ENCODE measurements at regions not wholly inside any gene's neighbourhood (a gene's known extent, or its start where the extent isn't known, plus 50 kb on each side); places are given as distances from the start of the nearest gene placed in this dataset.

DNA sequence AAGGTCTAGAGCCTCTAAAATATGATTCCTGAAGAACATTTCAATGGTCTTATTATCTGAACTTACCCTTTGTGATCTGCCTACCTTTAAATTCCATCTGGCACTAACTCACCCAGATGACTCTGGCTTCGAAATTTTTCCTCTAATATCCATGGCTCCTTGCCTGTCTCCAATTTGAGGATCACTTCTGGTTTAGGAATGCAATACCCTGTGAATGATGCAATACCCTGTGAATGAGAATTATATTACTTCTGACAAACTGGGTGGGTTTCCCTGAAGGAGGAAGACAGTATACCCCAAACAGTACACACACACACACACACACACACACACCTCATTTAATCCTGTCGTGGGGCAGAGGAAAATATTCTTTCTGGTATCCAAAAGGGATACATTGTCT lies 115.3 kb downstream of the ZNF33B start:
- Histone ChIP-seq H2AFZ (ENCODE audit: insufficient read depth, low read depth, low read length, poor library complexity, severe bottlenecking) (no peak overlapping the region), H3K9ac (ENCODE audit: low read length) (no peak overlapping the region), H3K9me3 (ENCODE audit: control extremely low read depth in 1 of 3, control insufficient read depth in 2 of 3, insufficient read depth in 1 of 3, low read length in 2 of 3) (peaks cover 17 to 70% (median 32%) of the 10 kb centered on the region in 3 donors), H3K4me3 (ENCODE audit: control extremely low read depth in 1 of 5, extremely low read depth in 1 of 5, insufficient read depth in 1 of 5, low read depth in 2 of 5, low read length in 4 of 5) (no peak overlapping the region), H3K4me2 (replicated peaks; ENCODE audit: low read depth, low read length, poor library complexity, severe bottlenecking) (no peak overlapping the region), H3K79me2 (ENCODE audit: control insufficient read depth, insufficient read depth, low read length) (no peaks in the 10 kb centered on the region), H3K27me3 (replicated peaks in 1 of 4; ENCODE audit: control extremely low read depth in 1 of 4, control insufficient read depth in 3 of 4, insufficient read depth in 4 of 4, low read length in 3 of 4) (no peaks in the 10 kb centered on the region), H3K36me3 (replicated peaks in 1 of 2; ENCODE audit: control extremely low read depth in 1 of 2, control insufficient read depth in 1 of 2, extremely low read depth in 1 of 2, insufficient read depth in 2 of 2, low read length in 1 of 2) (peaks cover 12 to 46% of the 10 kb centered on the region in 2 experiments), H3K4me1 (ENCODE audit: control insufficient read depth in 2 of 2, insufficient read depth in 2 of 2, low read length in 2 of 2) (no peaks in the 10 kb centered on the region), H4K20me1 (ENCODE audit: control insufficient read depth, insufficient read depth, low read length, poor library complexity, severe bottlenecking) (no peaks in the 10 kb centered on the region), H3K27ac (ENCODE audit: low read length in 2 of 2) (no peak overlapping the region)
- TF ChIP-seq, protein P1, sequence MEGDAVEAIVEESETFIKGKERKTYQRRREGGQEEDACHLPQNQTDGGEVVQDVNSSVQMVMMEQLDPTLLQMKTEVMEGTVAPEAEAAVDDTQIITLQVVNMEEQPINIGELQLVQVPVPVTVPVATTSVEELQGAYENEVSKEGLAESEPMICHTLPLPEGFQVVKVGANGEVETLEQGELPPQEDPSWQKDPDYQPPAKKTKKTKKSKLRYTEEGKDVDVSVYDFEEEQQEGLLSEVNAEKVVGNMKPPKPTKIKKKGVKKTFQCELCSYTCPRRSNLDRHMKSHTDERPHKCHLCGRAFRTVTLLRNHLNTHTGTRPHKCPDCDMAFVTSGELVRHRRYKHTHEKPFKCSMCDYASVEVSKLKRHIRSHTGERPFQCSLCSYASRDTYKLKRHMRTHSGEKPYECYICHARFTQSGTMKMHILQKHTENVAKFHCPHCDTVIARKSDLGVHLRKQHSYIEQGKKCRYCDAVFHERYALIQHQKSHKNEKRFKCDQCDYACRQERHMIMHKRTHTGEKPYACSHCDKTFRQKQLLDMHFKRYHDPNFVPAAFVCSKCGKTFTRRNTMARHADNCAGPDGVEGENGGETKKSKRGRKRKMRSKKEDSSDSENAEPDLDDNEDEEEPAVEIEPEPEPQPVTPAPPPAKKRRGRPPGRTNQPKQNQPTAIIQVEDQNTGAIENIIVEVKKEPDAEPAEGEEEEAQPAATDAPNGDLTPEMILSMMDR (IDR thresholded peaks at IDR 0.05), result no peak
- no peak for TF ChIP-seq EZH2 (IDR thresholded peaks at IDR 0.05; ENCODE audit: borderline replicate concordance, insufficient read depth, low read depth, low read length, poor library complexity, severe bottlenecking)
- CTCF ChIA-PET, result no interaction called here
- Mint-ChIP-seq H3K4me1 (no peaks in the 10 kb centered on the region), H3K4me3 (no peak overlapping the region), H3K27ac (no peak overlapping the region), H3K27me3 (no peaks in the 10 kb centered on the region), H3K9me3 (ENCODE audit: insufficient read depth) (peaks cover 34% of the 10 kb centered on the region)
- intact Hi-C loops (cut with micrococcal nuclease), result no loop called here
- WGBS (ENCODE audit: insufficient coverage), result no CpG with 5 or more reads among the region's 2 CpGs
- ATAC-seq (ENCODE audit: low read depth), result no peak
- DNase-seq, result no peak
- POLR2A ChIA-PET, result no interaction called here

DNA sequence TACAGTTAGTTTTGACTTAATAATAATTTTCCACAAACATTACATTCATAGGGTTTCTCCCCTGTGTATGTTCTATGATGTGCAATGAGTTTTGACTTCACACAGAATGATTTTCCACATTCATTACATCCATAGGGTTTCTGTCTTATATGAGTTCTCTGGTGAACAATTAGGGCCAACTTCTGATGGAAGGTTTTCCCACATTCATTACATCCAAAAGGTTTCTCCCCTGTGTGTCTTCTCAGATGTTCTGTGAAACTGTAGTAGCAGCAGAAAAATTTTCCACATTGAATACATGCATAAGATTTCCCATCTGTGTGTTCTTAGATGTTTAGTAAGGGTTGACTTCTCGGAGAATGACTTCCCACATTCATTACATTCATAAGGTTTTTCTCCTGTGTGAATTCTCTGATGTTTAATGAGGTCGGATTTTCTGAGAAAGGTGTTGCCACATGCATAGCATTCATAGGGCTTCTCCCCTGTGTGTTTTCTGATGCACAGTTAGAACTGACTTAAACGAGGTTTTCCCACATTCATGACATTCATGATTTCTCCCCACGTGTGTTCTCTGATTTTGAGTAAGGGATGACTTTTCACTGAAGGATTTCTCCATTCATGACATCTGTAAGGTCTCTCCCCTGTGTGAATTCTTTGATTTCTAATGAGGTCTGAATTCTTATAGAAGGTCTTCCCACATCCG lies 118.5 kb downstream of the ZNF33B start:
- no peak overlapping the region for H3K27ac ChIP-seq (ENCODE audit: low read length in 2 of 2)
- WGBS (ENCODE audit: insufficient coverage), result no CpG with 5 or more reads among the region's 5 CpGs
- ATAC-seq (ENCODE audit: low read depth), result no peak
- no peaks in the 10 kb centered on the region for H3K4me1 ChIP-seq (ENCODE audit: control insufficient read depth in 2 of 2, insufficient read depth in 2 of 2, low read length in 2 of 2)
- H3K4me1 Mint-ChIP-seq, result no peaks in the 10 kb centered on the region
- peaks cover 47% of the 10 kb centered on the region for H3K9me3 Mint-ChIP-seq (ENCODE audit: insufficient read depth)
- H3K79me2 ChIP-seq (ENCODE audit: control insufficient read depth, insufficient read depth, low read length), result no peaks in the 10 kb centered on the region
- H4K20me1 ChIP-seq (ENCODE audit: control insufficient read depth, insufficient read depth, low read length, poor library complexity, severe bottlenecking), result no peaks in the 10 kb centered on the region
- H3K27ac Mint-ChIP-seq, result no peak overlapping the region
- no peak overlapping the region for H3K4me3 Mint-ChIP-seq
- no peak for TF ChIP-seq EZH2 (IDR thresholded peaks at IDR 0.05; ENCODE audit: borderline replicate concordance, insufficient read depth, low read depth, low read length, poor library complexity, severe bottlenecking)
- TF ChIP-seq, protein P1 (IDR thresholded peaks at IDR 0.05), result no peak
- CTCF ChIA-PET, result no interaction called here
- H3K36me3 ChIP-seq (replicated peaks in 1 of 2; ENCODE audit: control extremely low read depth in 1 of 2, control insufficient read depth in 1 of 2, extremely low read depth in 1 of 2, insufficient read depth in 2 of 2, low read length in 1 of 2), result peaks cover 12 to 41% of the 10 kb centered on the region in 2 experiments
- no peaks in the 10 kb centered on the region for H3K27me3 ChIP-seq (replicated peaks in 1 of 4; ENCODE audit: control extremely low read depth in 1 of 4, control insufficient read depth in 3 of 4, insufficient read depth in 4 of 4, low read length in 3 of 4)
- intact Hi-C loops (cut with micrococcal nuclease), result no loop called here
- H3K4me2 ChIP-seq (replicated peaks; ENCODE audit: low read depth, low read length, poor library complexity, severe bottlenecking), result no peak overlapping the region
- H2AFZ ChIP-seq (ENCODE audit: insufficient read depth, low read depth, low read length, poor library complexity, severe bottlenecking), result no peak overlapping the region
- POLR2A ChIA-PET, result no interaction called here
- no peak overlapping the region for H3K4me3 ChIP-seq (ENCODE audit: control extremely low read depth in 1 of 5, extremely low read depth in 1 of 5, insufficient read depth in 1 of 5, low read depth in 2 of 5, low read length in 4 of 5)
- H3K9me3 ChIP-seq (ENCODE audit: control extremely low read depth in 1 of 3, control insufficient read depth in 2 of 3, insufficient read depth in 1 of 3, low read length in 2 of 3), result peaks cover 27 to 95% (median 47%) of the 10 kb centered on the region in 3 donors
- DNase-seq, result no peak
- H3K27me3 Mint-ChIP-seq, result no peaks in the 10 kb centered on the region
- H3K9ac ChIP-seq (ENCODE audit: low read length), result no peak overlapping the region

Data from B cell (primary cell).